ENCODE measurements at regions not wholly inside any gene's neighbourhood (a gene's known extent, or its start where the extent isn't known, plus 50 kb on each side); places are given as distances from the start of the nearest gene placed in this dataset.

- Mint-ChIP-seq H3K9me3 (peaks cover 28% of the 10 kb centered on the region), H3K36me3 (ENCODE audit: low read depth) (peaks cover 10% of the 10 kb centered on the region), H3K4me1 (no peaks in the 10 kb centered on the region), H3K27me3 (ENCODE audit: low read depth, poor library complexity) (no peaks in the 10 kb centered on the region), H3K4me3 (no peak overlapping the region), H3K27ac (no peak overlapping the region)
- no peak for DNase-seq
- TF ChIP-seq CTCF (IDR thresholded peaks at IDR 0.05) = no peak
Measured at GRCh38 chr6:22236626-22237414, 60.0 kb downstream of the PRL start.
